Right lobe of liver (tissue), 4 donors: ENCODE measurements at regions not wholly inside any gene's neighbourhood (a gene's known extent, or its start where the extent isn't known, plus 50 kb on each side); places are given as distances from the start of the nearest gene placed in this dataset.

Source experiments
- POLR2A ChIP-seq: fragments of 450-650 bp; IDR thresholded peaks from one replicate; pipeline ENCODE4 v1.6.1; 2017; ENCODE audit warnings: antibody characterized with exemption, mild to moderate bottlenecking
- TF ChIP-seq, protein P1 (sequence below), 4 donors: fragments of 200-600 bp in 3 of 4; fragments of 450-650 bp in 1 of 4; IDR thresholded peaks; one replicate each; pipeline versions ENCODE4 v1.5.1 to v1.8.0; 2016 to 2022; ENCODE audit warnings: antibody characterized with exemption in 4 of 4, mild to moderate bottlenecking in 2 of 4
- donor health status: DM: no; HTN: no; CAD: no.
- donor health status: DM: no; HTN: no; CAD: no.
- donor health status: DM: no; HTN: yes; CAD: no.

GRCh38 chr12:22923768-22924167 lies 298.8 kb downstream of the ETNK1 start:
- TF ChIP-seq, protein P1, sequence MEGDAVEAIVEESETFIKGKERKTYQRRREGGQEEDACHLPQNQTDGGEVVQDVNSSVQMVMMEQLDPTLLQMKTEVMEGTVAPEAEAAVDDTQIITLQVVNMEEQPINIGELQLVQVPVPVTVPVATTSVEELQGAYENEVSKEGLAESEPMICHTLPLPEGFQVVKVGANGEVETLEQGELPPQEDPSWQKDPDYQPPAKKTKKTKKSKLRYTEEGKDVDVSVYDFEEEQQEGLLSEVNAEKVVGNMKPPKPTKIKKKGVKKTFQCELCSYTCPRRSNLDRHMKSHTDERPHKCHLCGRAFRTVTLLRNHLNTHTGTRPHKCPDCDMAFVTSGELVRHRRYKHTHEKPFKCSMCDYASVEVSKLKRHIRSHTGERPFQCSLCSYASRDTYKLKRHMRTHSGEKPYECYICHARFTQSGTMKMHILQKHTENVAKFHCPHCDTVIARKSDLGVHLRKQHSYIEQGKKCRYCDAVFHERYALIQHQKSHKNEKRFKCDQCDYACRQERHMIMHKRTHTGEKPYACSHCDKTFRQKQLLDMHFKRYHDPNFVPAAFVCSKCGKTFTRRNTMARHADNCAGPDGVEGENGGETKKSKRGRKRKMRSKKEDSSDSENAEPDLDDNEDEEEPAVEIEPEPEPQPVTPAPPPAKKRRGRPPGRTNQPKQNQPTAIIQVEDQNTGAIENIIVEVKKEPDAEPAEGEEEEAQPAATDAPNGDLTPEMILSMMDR (IDR thresholded peaks at IDR 0.05), result no peak
- TF ChIP-seq POLR2A, result no peak
